ENCODE measurements at regions not wholly inside any gene's neighbourhood (a gene's known extent, or its start where the extent isn't known, plus 50 kb on each side); places are given as distances from the start of the nearest gene placed in this dataset.

DNA sequence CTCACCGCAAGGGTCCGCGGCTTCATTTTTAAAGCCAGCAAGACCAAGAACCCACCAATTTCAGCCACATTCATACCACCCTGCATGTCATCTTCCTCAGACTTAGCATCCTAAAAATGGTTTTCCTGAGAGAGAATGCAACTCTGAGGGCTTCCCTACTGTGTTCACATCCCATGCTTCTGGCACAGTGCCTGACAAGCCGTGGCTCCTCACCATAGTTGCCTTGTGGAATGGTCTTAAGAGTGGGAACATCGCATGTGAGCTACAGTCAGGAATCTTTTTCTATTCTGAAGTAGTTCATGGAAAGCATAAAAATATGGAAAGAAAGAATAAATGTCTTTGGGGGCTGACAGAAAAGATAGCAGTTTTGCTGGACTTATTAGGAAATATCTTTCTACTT lies 120.3 kb downstream of the RAP2B start:
- ATAC-seq (no peak), DNase-seq (no peak)
- intact Hi-C loops (cut with DNase I) = no loop called here
- Histone ChIP-seq H3K9me3 (no peaks in the 10 kb centered on the region), H3K36me3 (no peaks in the 10 kb centered on the region), H3K27me3 (no peaks in the 10 kb centered on the region), H3K4me3 (no peak overlapping the region), H3K4me1 (no peaks in the 10 kb centered on the region), H3K27ac (no peak overlapping the region)
- TF ChIP-seq, protein P1, sequence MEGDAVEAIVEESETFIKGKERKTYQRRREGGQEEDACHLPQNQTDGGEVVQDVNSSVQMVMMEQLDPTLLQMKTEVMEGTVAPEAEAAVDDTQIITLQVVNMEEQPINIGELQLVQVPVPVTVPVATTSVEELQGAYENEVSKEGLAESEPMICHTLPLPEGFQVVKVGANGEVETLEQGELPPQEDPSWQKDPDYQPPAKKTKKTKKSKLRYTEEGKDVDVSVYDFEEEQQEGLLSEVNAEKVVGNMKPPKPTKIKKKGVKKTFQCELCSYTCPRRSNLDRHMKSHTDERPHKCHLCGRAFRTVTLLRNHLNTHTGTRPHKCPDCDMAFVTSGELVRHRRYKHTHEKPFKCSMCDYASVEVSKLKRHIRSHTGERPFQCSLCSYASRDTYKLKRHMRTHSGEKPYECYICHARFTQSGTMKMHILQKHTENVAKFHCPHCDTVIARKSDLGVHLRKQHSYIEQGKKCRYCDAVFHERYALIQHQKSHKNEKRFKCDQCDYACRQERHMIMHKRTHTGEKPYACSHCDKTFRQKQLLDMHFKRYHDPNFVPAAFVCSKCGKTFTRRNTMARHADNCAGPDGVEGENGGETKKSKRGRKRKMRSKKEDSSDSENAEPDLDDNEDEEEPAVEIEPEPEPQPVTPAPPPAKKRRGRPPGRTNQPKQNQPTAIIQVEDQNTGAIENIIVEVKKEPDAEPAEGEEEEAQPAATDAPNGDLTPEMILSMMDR (IDR thresholded peaks at IDR 0.05) = no peak
- no peak for TF ChIP-seq POLR2A (IDR thresholded peaks at IDR 0.05)
- WGBS (ENCODE audit: insufficient coverage, low coverage, low lambda C conversion rate, missing lambda C conversion rate) = 84% methylated on average over 3 of the region's 5 CpGs

DNA sequence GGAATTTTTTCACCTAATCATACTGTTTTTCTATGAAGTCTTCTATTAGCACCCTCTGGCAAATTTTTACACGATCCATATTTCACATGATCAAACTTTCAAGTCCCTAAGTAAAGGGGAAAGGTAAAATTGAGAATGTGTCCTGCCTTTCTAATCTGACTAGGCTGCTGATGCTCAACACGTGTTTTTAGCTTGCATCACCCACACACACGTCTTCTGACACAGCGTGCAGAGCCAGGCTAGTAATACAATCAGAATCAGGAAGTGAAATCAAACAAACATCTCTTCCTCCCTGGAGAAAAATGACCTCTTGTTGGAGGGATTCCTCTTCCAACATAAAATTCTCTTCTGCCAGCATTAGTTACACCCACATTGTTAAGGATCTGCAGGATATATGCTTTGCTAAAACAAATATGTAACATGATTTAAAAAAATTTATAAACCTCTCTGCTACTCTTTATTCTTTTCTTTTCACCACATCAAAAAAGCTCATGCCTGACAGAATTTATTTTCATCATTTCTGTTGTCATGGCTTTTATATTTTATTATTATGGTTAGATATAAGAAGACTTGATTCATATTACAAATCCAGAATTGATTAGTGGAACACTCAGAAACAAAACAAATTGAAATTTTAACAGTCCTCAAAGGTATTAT lies 122.4 kb downstream of the RAP2B start:
- no peak for DNase-seq

DNA sequence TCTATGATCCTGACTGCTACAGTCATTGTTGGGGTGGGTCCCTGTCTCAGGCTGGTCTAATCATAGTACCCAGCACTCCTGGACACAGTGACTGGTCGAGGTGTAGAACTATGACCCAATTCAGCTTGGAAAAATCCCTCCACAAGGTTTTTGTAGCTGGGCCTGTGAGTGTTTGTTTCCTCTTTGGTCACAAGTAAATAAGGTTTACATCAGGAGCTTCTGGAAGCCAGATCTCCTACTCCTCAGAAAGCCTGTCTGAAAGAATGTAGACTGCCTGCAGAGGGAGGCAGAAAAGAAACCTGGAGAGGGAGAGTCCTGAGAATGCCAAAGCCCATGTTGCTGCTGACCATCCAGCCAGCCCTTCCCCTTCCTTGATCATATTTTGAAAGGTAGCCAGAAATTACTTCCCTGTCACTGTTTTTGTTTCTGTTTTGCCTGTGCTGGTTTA lies 123.2 kb downstream of the RAP2B start:
- H3K4me3 ChIP-seq = no peak overlapping the region
- intact Hi-C loops (cut with DNase I) = no loop called here
- DNase-seq = no peak
- no peaks in the 10 kb centered on the region for H3K4me1 ChIP-seq
- WGBS (ENCODE audit: insufficient coverage, low coverage, low lambda C conversion rate, missing lambda C conversion rate) = 43% methylated on average over 1 of the region's 1 CpG
- H3K36me3 ChIP-seq = no peaks in the 10 kb centered on the region
- H3K27ac ChIP-seq = peak overlapping the region in 1 of 3 donors; percentile 43
- TF ChIP-seq, protein P1 (IDR thresholded peaks at IDR 0.05) = no peak
- no peak for TF ChIP-seq POLR2A (IDR thresholded peaks at IDR 0.05)
- no peaks in the 10 kb centered on the region for H3K9me3 ChIP-seq
- H3K27me3 ChIP-seq = no peaks in the 10 kb centered on the region
- ATAC-seq = peak; percentile 54 to 72 (median 59)

More for the DNA sequence above, 122.4 kb downstream of the RAP2B start:
- H3K4me1 ChIP-seq = no peaks in the 10 kb centered on the region
- WGBS (ENCODE audit: insufficient coverage, low coverage, low lambda C conversion rate, missing lambda C conversion rate) = 21% methylated on average over 4 of the region's 4 CpGs
- H3K27ac ChIP-seq = no peak overlapping the region
- H3K4me3 ChIP-seq = no peak overlapping the region
- H3K9me3 ChIP-seq = no peaks in the 10 kb centered on the region
- H3K36me3 ChIP-seq = no peaks in the 10 kb centered on the region
- peak; percentile 64 to 81 (median 75) for ATAC-seq
- no peaks in the 10 kb centered on the region for H3K27me3 ChIP-seq
- TF ChIP-seq, protein P1 (IDR thresholded peaks at IDR 0.05) = no peak
- no peak for TF ChIP-seq POLR2A (IDR thresholded peaks at IDR 0.05)
- intact Hi-C loops (cut with DNase I) = no loop called here

DNA sequence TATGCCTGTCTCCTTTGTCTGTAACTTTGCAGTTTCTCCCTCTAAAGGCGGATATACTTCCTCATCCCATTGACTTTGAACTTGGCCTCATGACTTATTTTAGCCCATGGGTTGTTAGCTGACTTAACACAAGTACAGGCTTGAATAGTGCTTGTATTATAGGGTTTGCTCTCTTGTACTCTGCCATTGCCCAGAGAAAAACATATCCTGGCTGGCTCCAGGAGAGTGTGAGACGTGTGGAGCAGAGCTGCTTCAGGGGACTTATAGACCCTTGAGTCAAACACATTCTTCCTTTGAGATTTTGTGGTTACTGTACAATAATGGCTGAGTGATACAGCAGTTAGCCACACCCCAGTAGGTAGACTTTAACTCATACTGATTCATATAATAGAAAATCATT lies 124.0 kb downstream of the RAP2B start:
- Histone ChIP-seq H3K36me3 (no peaks in the 10 kb centered on the region), H3K27ac (no peak overlapping the region), H3K27me3 (no peaks in the 10 kb centered on the region), H3K4me3 (no peak overlapping the region), H3K9me3 (no peaks in the 10 kb centered on the region), H3K4me1 (no peaks in the 10 kb centered on the region)
- TF ChIP-seq, protein P1 (IDR thresholded peaks at IDR 0.05) = no peak
- WGBS (ENCODE audit: insufficient coverage, low coverage, low lambda C conversion rate, missing lambda C conversion rate) = 63% methylated on average over 2 of the region's 2 CpGs
- intact Hi-C loops (cut with DNase I) = no loop called here
- peak in 3 of 4 donors; percentile 37 to 59 (median 47) for ATAC-seq
- no peak for DNase-seq
